ENCODE measurements at regions not wholly inside any gene's neighbourhood (a gene's known extent, or its start where the extent isn't known, plus 50 kb on each side); places are given as distances from the start of the nearest gene placed in this dataset.
"Not testable (repeated sequence)": the region's sequence is repeated elsewhere in the genome, so short reads cannot be mapped to it uniquely, and the experiment has no call there.

GRCh38 chr15:96948981-96949380, 618.5 kb downstream of the NR2F2 start:
- no peak for DNase-seq

- no peak for DNase-seq
These were observed 628.2 kb downstream of the NR2F2 start for GRCh38 chr15:96958721-96959120.

GRCh38 chr15:96959501-96959900, 629.0 kb downstream of the NR2F2 start:
- no peak for DNase-seq

GRCh38 chr15:96960711-96961480, 630.4 kb downstream of the NR2F2 start:
- DNase-seq, result no peak

GRCh38 chr15:96966554-96966953, 636.1 kb downstream of the NR2F2 start:
- no peak for DNase-seq

GRCh38 chr15:96969732-96970710, 639.5 kb downstream of the NR2F2 start:
- no peak for DNase-seq

- DNase-seq, result no peak
These were observed 641.7 kb downstream of the NR2F2 start for GRCh38 chr15:96972201-96972600.

- no peak for DNase-seq
These were observed 644.3 kb downstream of the NR2F2 start for GRCh38 chr15:96974761-96975160.

- no peak for DNase-seq
These were observed 647.4 kb downstream of the NR2F2 start for GRCh38 chr15:96977886-96978285.

GRCh38 chr15:96978937-96979473, 648.5 kb downstream of the NR2F2 start:
- DNase-seq, result no peak

GRCh38 chr15:96984121-96984671, 653.7 kb downstream of the NR2F2 start:
- DNase-seq, result not testable (repeated sequence)

GRCh38 chr15:96992817-96993216, 662.3 kb downstream of the NR2F2 start:
- DNase-seq, result no peak

- no peak for DNase-seq
These were observed 667.0 kb downstream of the NR2F2 start for GRCh38 chr15:96997538-96997937.

- DNase-seq, result no peak
These were observed 678.5 kb downstream of the NR2F2 start for GRCh38 chr15:97009031-97009431.

- no peak for DNase-seq
These were observed 682.5 kb downstream of the NR2F2 start for GRCh38 chr15:97012986-97013385.

GRCh38 chr15:97013491-97013890, 683.0 kb downstream of the NR2F2 start:
- no peak for DNase-seq

- no peak for DNase-seq
These were observed 683.5 kb downstream of the NR2F2 start for GRCh38 chr15:97014001-97014400.

- DNase-seq, result no peak
These were observed 693.0 kb downstream of the NR2F2 start for GRCh38 chr15:97023488-97023844.

GRCh38 chr15:97026781-97027180, 696.3 kb downstream of the NR2F2 start:
- DNase-seq, result no peak

GRCh38 chr15:97027772-97028171, 697.3 kb downstream of the NR2F2 start:
- DNase-seq, result no peak

- DNase-seq, result no peak
These were observed 699.8 kb downstream of the NR2F2 start for GRCh38 chr15:97030251-97030650.

- no peak for DNase-seq
These were observed 705.8 kb downstream of the NR2F2 start for GRCh38 chr15:97036301-97036700.

- DNase-seq, result no peak
These were observed 706.6 kb downstream of the NR2F2 start for GRCh38 chr15:97037080-97037479.
